ENCODE measurements at regions not wholly inside any gene's neighbourhood (a gene's known extent, or its start where the extent isn't known, plus 50 kb on each side); places are given as distances from the start of the nearest gene placed in this dataset.

- TF ChIP-seq POLR2A (IDR thresholded peaks at IDR 0.05), result no peak
- TF ChIP-seq, protein P1, sequence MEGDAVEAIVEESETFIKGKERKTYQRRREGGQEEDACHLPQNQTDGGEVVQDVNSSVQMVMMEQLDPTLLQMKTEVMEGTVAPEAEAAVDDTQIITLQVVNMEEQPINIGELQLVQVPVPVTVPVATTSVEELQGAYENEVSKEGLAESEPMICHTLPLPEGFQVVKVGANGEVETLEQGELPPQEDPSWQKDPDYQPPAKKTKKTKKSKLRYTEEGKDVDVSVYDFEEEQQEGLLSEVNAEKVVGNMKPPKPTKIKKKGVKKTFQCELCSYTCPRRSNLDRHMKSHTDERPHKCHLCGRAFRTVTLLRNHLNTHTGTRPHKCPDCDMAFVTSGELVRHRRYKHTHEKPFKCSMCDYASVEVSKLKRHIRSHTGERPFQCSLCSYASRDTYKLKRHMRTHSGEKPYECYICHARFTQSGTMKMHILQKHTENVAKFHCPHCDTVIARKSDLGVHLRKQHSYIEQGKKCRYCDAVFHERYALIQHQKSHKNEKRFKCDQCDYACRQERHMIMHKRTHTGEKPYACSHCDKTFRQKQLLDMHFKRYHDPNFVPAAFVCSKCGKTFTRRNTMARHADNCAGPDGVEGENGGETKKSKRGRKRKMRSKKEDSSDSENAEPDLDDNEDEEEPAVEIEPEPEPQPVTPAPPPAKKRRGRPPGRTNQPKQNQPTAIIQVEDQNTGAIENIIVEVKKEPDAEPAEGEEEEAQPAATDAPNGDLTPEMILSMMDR (IDR thresholded peaks at IDR 0.05), result no peak
These were observed 487.9 kb upstream of the CITED2 start for GRCh38 chr6:139862311-139862710.
